ENCODE measurements at regions not wholly inside any gene's neighbourhood (a gene's known extent, or its start where the extent isn't known, plus 50 kb on each side); places are given as distances from the start of the nearest gene placed in this dataset.

DNA sequence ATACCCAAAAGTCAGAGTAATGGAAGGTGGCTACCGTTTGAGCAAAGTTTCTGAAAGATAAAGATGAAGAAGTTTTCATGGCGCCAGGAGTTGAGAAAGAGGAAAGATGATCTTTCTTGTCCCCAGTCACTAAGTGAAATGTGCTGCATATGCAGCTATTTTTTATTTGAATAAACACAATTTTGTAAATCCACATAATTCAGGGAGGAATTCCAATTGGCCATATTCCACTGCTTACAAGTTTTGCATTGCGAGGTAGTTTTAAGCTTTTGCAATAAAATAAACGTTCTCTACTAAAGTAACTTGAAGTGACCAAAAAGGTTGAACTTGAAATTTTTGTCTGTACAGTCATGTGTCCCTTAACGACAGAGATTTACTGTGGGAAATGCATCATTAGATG lies 139.3 kb upstream of the VCX2 start:
- no peaks in the 10 kb centered on the region; the same call in 1 of the 2 replicates for H3K9me3 ChIP-seq (ENCODE audit: insufficient read depth, low read depth)
- intact Hi-C loops (cut with micrococcal nuclease; ENCODE audit: unreplicated experiment): no loop called here
- H3K36me3 ChIP-seq (ENCODE audit: low read depth): no peaks in the 10 kb centered on the region
- no peak for DNase-seq
- no peaks in the 10 kb centered on the region for H3K4me1 ChIP-seq (replicated peaks; ENCODE audit: insufficient read depth)
- no peak overlapping the region for H2AFZ ChIP-seq
- ChIA-PET CTCF (no interaction called here), POLR2A (ENCODE audit: unreplicated experiment) (no interaction called here)
- no peak overlapping the region for H3K27ac ChIP-seq
- TF ChIP-seq, protein P1, sequence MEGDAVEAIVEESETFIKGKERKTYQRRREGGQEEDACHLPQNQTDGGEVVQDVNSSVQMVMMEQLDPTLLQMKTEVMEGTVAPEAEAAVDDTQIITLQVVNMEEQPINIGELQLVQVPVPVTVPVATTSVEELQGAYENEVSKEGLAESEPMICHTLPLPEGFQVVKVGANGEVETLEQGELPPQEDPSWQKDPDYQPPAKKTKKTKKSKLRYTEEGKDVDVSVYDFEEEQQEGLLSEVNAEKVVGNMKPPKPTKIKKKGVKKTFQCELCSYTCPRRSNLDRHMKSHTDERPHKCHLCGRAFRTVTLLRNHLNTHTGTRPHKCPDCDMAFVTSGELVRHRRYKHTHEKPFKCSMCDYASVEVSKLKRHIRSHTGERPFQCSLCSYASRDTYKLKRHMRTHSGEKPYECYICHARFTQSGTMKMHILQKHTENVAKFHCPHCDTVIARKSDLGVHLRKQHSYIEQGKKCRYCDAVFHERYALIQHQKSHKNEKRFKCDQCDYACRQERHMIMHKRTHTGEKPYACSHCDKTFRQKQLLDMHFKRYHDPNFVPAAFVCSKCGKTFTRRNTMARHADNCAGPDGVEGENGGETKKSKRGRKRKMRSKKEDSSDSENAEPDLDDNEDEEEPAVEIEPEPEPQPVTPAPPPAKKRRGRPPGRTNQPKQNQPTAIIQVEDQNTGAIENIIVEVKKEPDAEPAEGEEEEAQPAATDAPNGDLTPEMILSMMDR (conservative IDR thresholded peaks at IDR 0.05): no peak
- TF ChIP-seq EZH2 (IDR thresholded peaks at IDR 0.05; ENCODE audit: low read depth): no peak
- no peak overlapping the region for H3K4me2 ChIP-seq
- no peaks in the 10 kb centered on the region for H3K27me3 ChIP-seq (ENCODE audit: insufficient read depth, low read depth)
- no peaks in the 10 kb centered on the region for H3K9me2 ChIP-seq (ENCODE audit: insufficient read depth)
- H3F3A ChIP-seq (ENCODE audit: insufficient read depth, low read depth): no peaks in the 10 kb centered on the region
- no peak overlapping the region for H3K4me3 ChIP-seq
- BruUV-seq (replicated peaks): no TSS peak
- H4K20me1 ChIP-seq (ENCODE audit: insufficient read depth): no peaks in the 10 kb centered on the region
- no peaks in the 10 kb centered on the region for H3K79me2 ChIP-seq (ENCODE audit: low read depth)

GRCh38 chrX:8313844-8314243 lies 142.8 kb upstream of the VCX2 start:
- no peaks in the 10 kb centered on the region for H3F3A ChIP-seq (ENCODE audit: insufficient read depth, low read depth)
- H3K27ac ChIP-seq: no peak overlapping the region
- no peak overlapping the region for H3K4me3 ChIP-seq
- H3K36me3 ChIP-seq (ENCODE audit: low read depth): no peaks in the 10 kb centered on the region
- no peaks in the 10 kb centered on the region for H3K9me2 ChIP-seq (ENCODE audit: insufficient read depth)
- ChIA-PET CTCF (no interaction called here), POLR2A (ENCODE audit: unreplicated experiment) (no interaction called here)
- no peaks in the 10 kb centered on the region for H4K20me1 ChIP-seq (ENCODE audit: insufficient read depth)
- DNase-seq: no peak
- no peaks in the 10 kb centered on the region for H3K27me3 ChIP-seq (ENCODE audit: insufficient read depth, low read depth)
- H3K4me2 ChIP-seq: no peak overlapping the region
- TF ChIP-seq EZH2 (IDR thresholded peaks at IDR 0.05; ENCODE audit: low read depth): no peak
- TF ChIP-seq, protein P1 (conservative IDR thresholded peaks at IDR 0.05): no peak
- H3K4me1 ChIP-seq (replicated peaks; ENCODE audit: insufficient read depth): no peaks in the 10 kb centered on the region
- no peaks in the 10 kb centered on the region for H3K79me2 ChIP-seq (ENCODE audit: low read depth)
- no TSS peak for BruUV-seq (replicated peaks)
- H3K9me3 ChIP-seq (ENCODE audit: insufficient read depth, low read depth): no peaks in the 10 kb centered on the region; the same call in 1 of the 2 replicates
- H2AFZ ChIP-seq: no peak overlapping the region
- intact Hi-C loops (cut with micrococcal nuclease; ENCODE audit: unreplicated experiment): no loop called here

DNA sequence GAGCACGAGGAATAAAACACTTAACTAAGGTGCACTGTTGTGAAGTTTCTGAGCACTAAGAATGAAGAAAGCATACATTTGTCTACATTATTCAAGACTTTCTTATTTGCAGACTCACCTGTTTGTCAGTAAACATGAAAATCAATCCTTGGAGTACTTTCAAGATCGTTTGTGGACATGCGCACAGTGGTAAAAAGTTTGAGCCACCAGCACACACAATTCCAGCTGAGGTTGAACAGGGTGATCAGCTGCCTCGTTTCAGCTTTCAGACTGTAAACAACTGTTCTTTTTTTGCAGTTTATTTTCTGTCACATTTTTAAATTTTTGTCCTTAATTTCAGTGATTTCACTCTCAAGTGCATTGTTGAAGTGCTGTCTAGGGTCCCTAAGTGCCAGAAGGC lies 143.8 kb upstream of the VCX2 start:
- no peaks in the 10 kb centered on the region for H4K20me1 ChIP-seq (ENCODE audit: insufficient read depth)
- no peak overlapping the region for H2AFZ ChIP-seq
- no peak overlapping the region for H3K4me3 ChIP-seq
- no peaks in the 10 kb centered on the region for H3K9me2 ChIP-seq (ENCODE audit: insufficient read depth)
- no TSS peak for BruUV-seq (replicated peaks)
- intact Hi-C loops (cut with micrococcal nuclease; ENCODE audit: unreplicated experiment): no loop called here
- no peak overlapping the region for H3K4me2 ChIP-seq
- DNase-seq: no peak
- H3K9me3 ChIP-seq (ENCODE audit: insufficient read depth, low read depth): no peaks in the 10 kb centered on the region; the same call in 1 of the 2 replicates
- no peaks in the 10 kb centered on the region for H3K36me3 ChIP-seq (ENCODE audit: low read depth)
- no peaks in the 10 kb centered on the region for H3K27me3 ChIP-seq (ENCODE audit: insufficient read depth, low read depth)
- no peaks in the 10 kb centered on the region for H3K4me1 ChIP-seq (replicated peaks; ENCODE audit: insufficient read depth)
- CTCF ChIA-PET: no interaction called here
- H3K27ac ChIP-seq: no peak overlapping the region
- no peaks in the 10 kb centered on the region for H3F3A ChIP-seq (ENCODE audit: insufficient read depth, low read depth)
- TF ChIP-seq, protein P1 (conservative IDR thresholded peaks at IDR 0.05): no peak
- no peak for TF ChIP-seq EZH2 (IDR thresholded peaks at IDR 0.05; ENCODE audit: low read depth)
- POLR2A ChIA-PET (ENCODE audit: unreplicated experiment): no interaction called here
- no peaks in the 10 kb centered on the region for H3K79me2 ChIP-seq (ENCODE audit: low read depth)

All from PC-9 (cell line).